GF-D8 (cell line): ENCODE measurements at regions not wholly inside any gene's neighbourhood (a gene's known extent, or its start where the extent isn't known, plus 50 kb on each side); places are given as distances from the start of the nearest gene placed in this dataset.

Source experiments
- DNase-seq: peaks from one replicate; lab custom pipeline; 2025; lab: John Stamatoyannopoulos, UW

GRCh38 chr18:39805218-39805617 lies 2149.8 kb upstream of the PIK3C3 start:
- no peak for DNase-seq

- no peak for DNase-seq
Measured at GRCh38 chr18:39802648-39803229, 2152.3 kb upstream of the PIK3C3 start.

- DNase-seq: no peak
Measured at GRCh38 chr18:39801848-39802247, 2153.2 kb upstream of the PIK3C3 start.

GRCh38 chr18:39801010-39801409 lies 2154.0 kb upstream of the PIK3C3 start:
- DNase-seq: no peak

GRCh38 chr18:39799006-39799405 lies 2156.0 kb upstream of the PIK3C3 start:
- DNase-seq: peak; percentile 76

- no peak for DNase-seq
Measured at GRCh38 chr18:39796393-39796792, 2158.6 kb upstream of the PIK3C3 start.

GRCh38 chr18:39795350-39795749 lies 2159.7 kb upstream of the PIK3C3 start:
- DNase-seq: no peak

- no peak for DNase-seq
Measured at GRCh38 chr18:39793609-39794008, 2161.4 kb upstream of the PIK3C3 start.

GRCh38 chr18:39788383-39788782 lies 2166.7 kb upstream of the PIK3C3 start:
- DNase-seq: no peak

- DNase-seq: no peak
Measured at GRCh38 chr18:39786477-39786876, 2168.6 kb upstream of the PIK3C3 start.

- no peak for DNase-seq
Measured at GRCh38 chr18:39784541-39784940, 2170.5 kb upstream of the PIK3C3 start.

GRCh38 chr18:39781565-39781964 lies 2173.5 kb upstream of the PIK3C3 start:
- no peak for DNase-seq

GRCh38 chr18:39780774-39781173 lies 2174.3 kb upstream of the PIK3C3 start:
- DNase-seq: no peak

- DNase-seq: no peak
Measured at GRCh38 chr18:39779926-39780325, 2175.1 kb upstream of the PIK3C3 start.

- no peak for DNase-seq
Measured at GRCh38 chr18:39776766-39777165, 2178.3 kb upstream of the PIK3C3 start.

GRCh38 chr18:39774957-39775598 lies 2180.0 kb upstream of the PIK3C3 start:
- no peak for DNase-seq

GRCh38 chr18:39773646-39774045 lies 2181.4 kb upstream of the PIK3C3 start:
- DNase-seq: no peak

GRCh38 chr18:39772155-39772919 lies 2182.7 kb upstream of the PIK3C3 start:
- no peak for DNase-seq

GRCh38 chr18:39770399-39770798 lies 2184.6 kb upstream of the PIK3C3 start:
- no peak for DNase-seq

GRCh38 chr18:39764873-39765272 lies 2190.2 kb upstream of the PIK3C3 start:
- no peak for DNase-seq

GRCh38 chr18:39761273-39761672 lies 2193.8 kb upstream of the PIK3C3 start:
- DNase-seq: no peak

- DNase-seq: no peak
Measured at GRCh38 chr18:39759926-39760325, 2194.3 kb upstream of the CELF4 start.

- DNase-seq: no peak
Measured at GRCh38 chr18:39753178-39753577, 2187.6 kb upstream of the CELF4 start.
